Suprapubic skin (tissue), 3 donors: ENCODE measurements at regions not wholly inside any gene's neighbourhood (a gene's known extent, or its start where the extent isn't known, plus 50 kb on each side); places are given as distances from the start of the nearest gene placed in this dataset.

Experiments used
- EP300 ChIP-seq: sonication (generic); formaldehyde crosslinking; IDR thresholded peaks from one replicate; pipeline ENCODE4 v1.6.1; 2017; ENCODE audit warnings: antibody characterized with exemption
- POLR2A ChIP-seq, 2 donors: fragments of 450-650 bp; IDR thresholded peaks; one replicate each; pipeline ENCODE4 v1.6.1; 2017; ENCODE audit warnings: antibody characterized with exemption in 2 of 2, mild to moderate bottlenecking in 2 of 2, moderate library complexity in 2 of 2
- TF ChIP-seq, protein P1 (sequence below), 2 donors: fragments of 200-600 bp in 1 of 2; fragments of 450-650 bp in 1 of 2; sonication (generic) in 1 of 2; IDR thresholded peaks; one replicate each; pipeline ENCODE4 v1.5.1; 2016 to 2019; ENCODE audit warnings: antibody characterized with exemption in 2 of 2, mild to moderate bottlenecking in 1 of 2, moderate library complexity in 1 of 2

GRCh38 chr10:88092973-88093372 is 229.5 kb downstream of the PTEN start:
- TF ChIP-seq EP300 (no peak), POLR2A (IDR thresholded peaks at IDR 0.05) (no peak)
- TF ChIP-seq, protein P1, sequence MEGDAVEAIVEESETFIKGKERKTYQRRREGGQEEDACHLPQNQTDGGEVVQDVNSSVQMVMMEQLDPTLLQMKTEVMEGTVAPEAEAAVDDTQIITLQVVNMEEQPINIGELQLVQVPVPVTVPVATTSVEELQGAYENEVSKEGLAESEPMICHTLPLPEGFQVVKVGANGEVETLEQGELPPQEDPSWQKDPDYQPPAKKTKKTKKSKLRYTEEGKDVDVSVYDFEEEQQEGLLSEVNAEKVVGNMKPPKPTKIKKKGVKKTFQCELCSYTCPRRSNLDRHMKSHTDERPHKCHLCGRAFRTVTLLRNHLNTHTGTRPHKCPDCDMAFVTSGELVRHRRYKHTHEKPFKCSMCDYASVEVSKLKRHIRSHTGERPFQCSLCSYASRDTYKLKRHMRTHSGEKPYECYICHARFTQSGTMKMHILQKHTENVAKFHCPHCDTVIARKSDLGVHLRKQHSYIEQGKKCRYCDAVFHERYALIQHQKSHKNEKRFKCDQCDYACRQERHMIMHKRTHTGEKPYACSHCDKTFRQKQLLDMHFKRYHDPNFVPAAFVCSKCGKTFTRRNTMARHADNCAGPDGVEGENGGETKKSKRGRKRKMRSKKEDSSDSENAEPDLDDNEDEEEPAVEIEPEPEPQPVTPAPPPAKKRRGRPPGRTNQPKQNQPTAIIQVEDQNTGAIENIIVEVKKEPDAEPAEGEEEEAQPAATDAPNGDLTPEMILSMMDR (IDR thresholded peaks at IDR 0.05), result no peak
